A673 (cell line): ENCODE measurements at regions not wholly inside any gene's neighbourhood (a gene's known extent, or its start where the extent isn't known, plus 50 kb on each side); places are given as distances from the start of the nearest gene placed in this dataset.

Source experiments
- BruUV-seq: library from RNA; stranded (reverse); fragments of 400-500 nt; replicated peaks from 2 replicates; lab custom pipeline; 2021; lab: Mats Ljungman, UMichigan
- CTCF ChIA-PET: fragments of 300-600 bp; sonication (Branson Sonifier 250); formaldehyde crosslinking; loops from one replicate; lab custom pipeline; 2022; ENCODE audit warnings: antibody characterized with exemption; lab: Charles Lee
- POLR2A ChIA-PET: fragments of 300-600 bp; sonication (Branson Sonifier 250); formaldehyde crosslinking; loops from one replicate; lab custom pipeline; 2022; ENCODE audit warnings: antibody characterized with exemption; ENCODE audit not compliant: low non-redundant PET; lab: Charles Lee
- DNase-seq: peaks from one replicate; pipeline ENCODE4 v3.0.0-alpha.2; 2015; ENCODE audit warnings: low spot score
- H3K27ac ChIP-seq: fragments of 200-600 bp; sonication (generic); 2 replicates; pipeline ENCODE4 v1.5.1; 2016; ENCODE audit warnings: mixed run types, low read depth, mild to moderate bottlenecking, mixed read lengths, antibody characterized with exemption, low read length; ENCODE audit not compliant: poor library complexity, severe bottlenecking
- H3K27me3 ChIP-seq: fragments of 200-600 bp; sonication (generic); replicated peaks from 2 replicates; pipeline ENCODE4 v1.6.1; 2017; ENCODE audit warnings: mixed run types, low read depth, mild to moderate bottlenecking, mixed read lengths, antibody characterized with exemption, low read length; ENCODE audit not compliant: insufficient read depth, poor library complexity
- H3K36me3 ChIP-seq: fragments of 200-600 bp; sonication (generic); 2 replicates; pipeline ENCODE4 v1.6.1; 2016; ENCODE audit warnings: mixed run types, mild to moderate bottlenecking, mixed read lengths, antibody characterized with exemption, low read length; ENCODE audit not compliant: insufficient read depth, poor library complexity, severe bottlenecking
- H3K4me1 ChIP-seq: fragments of 200-600 bp; sonication (generic); 2 replicates; pipeline ENCODE4 v1.6.1; 2017; ENCODE audit warnings: mixed run types, mild to moderate bottlenecking, mixed read lengths, antibody characterized with exemption, low read length; ENCODE audit not compliant: insufficient read depth, poor library complexity, severe bottlenecking
- H3K4me3 ChIP-seq: fragments of 200-600 bp; sonication (generic); 2 replicates; pipeline ENCODE4 v1.5.1; 2016; ENCODE audit warnings: low read depth, mixed run types, mild to moderate bottlenecking, mixed read lengths, low read length; ENCODE audit not compliant: poor library complexity, severe bottlenecking
- H3K9me3 ChIP-seq: fragments of 200-600 bp; sonication (generic); 2 replicates; pipeline ENCODE4 v1.6.1; 2016; ENCODE audit warnings: mixed run types, low read depth, mild to moderate bottlenecking, mixed read lengths, antibody characterized with exemption, low read length; ENCODE audit not compliant: poor library complexity, severe bottlenecking
- EZH2 ChIP-seq: fragments of 200-600 bp; sonication (generic); IDR thresholded peaks from 2 replicates; pipeline ENCODE4 v1.6.1; 2017; ENCODE audit warnings: borderline replicate concordance, low read depth, mild to moderate bottlenecking, mixed read lengths, antibody characterized with exemption, low read length; ENCODE audit not compliant: poor library complexity, severe bottlenecking
- intact Hi-C: fragments of 100-400 bp; cut with micrococcal nuclease; formaldehyde crosslinking; loops from one replicate; pipeline ENCODE4 v1.10.0; 2022; ENCODE audit not compliant: unreplicated experiment
- TF ChIP-seq, protein P1 (sequence below): fragments of 300-800, 200-600 bp; sonication (generic); conservative IDR thresholded peaks from 2 replicates; pipeline ENCODE4 v1.5.1; 2017; ENCODE audit warnings: low read depth, mild to moderate bottlenecking, antibody characterized with exemption, low read length, moderate library complexity, mixed read lengths

DNA sequence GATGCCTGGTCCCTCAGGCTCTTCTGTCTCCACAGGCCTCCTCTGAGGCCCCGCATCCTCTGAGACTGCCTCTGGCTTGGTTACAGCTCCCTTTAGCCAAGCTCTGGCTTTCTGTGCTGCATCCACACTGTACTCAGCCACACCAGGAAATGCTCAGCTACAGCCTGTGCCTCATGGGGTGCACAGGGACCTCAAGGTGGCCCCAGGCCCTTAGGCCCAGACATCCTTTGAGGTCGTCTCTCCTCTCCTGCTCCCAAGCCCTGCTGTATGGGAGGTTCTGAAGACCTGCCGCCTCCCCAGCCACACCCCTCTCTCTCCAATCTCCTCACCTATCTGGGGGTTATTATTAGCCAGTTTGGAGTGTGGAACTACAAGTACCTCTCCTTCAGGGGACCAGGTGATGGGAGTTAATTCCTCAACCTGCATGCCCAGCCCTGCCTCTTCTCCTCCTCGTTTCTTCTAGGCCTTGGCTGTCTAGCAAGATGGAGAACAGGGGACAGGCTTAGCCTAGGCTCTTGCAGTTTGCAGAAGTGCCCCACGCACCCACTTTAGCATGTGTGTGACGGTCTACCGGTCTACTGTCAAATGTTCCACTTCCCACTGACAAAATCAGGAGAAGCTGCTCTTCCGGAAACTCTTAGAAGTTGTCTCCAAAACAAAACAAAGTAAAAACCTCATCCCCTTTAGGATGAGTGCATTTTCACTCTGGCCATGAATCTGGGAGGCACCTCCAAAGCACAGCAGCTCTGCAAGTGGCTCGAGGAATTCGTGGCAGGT, 64.0 kb upstream of the WAC start:
- no TSS peak for BruUV-seq
- DNase-seq: no peak
- peaks cover 16% of the 10 kb centered on the region for H3K4me1 ChIP-seq
- no peak for TF ChIP-seq EZH2
- TF ChIP-seq, protein P1, sequence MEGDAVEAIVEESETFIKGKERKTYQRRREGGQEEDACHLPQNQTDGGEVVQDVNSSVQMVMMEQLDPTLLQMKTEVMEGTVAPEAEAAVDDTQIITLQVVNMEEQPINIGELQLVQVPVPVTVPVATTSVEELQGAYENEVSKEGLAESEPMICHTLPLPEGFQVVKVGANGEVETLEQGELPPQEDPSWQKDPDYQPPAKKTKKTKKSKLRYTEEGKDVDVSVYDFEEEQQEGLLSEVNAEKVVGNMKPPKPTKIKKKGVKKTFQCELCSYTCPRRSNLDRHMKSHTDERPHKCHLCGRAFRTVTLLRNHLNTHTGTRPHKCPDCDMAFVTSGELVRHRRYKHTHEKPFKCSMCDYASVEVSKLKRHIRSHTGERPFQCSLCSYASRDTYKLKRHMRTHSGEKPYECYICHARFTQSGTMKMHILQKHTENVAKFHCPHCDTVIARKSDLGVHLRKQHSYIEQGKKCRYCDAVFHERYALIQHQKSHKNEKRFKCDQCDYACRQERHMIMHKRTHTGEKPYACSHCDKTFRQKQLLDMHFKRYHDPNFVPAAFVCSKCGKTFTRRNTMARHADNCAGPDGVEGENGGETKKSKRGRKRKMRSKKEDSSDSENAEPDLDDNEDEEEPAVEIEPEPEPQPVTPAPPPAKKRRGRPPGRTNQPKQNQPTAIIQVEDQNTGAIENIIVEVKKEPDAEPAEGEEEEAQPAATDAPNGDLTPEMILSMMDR: no peak
- H3K9me3 ChIP-seq: no peaks in the 10 kb centered on the region
- H3K4me3 ChIP-seq: no peak overlapping the region
- CTCF ChIA-PET: no interaction called here
- no peaks in the 10 kb centered on the region for H3K36me3 ChIP-seq
- H3K27ac ChIP-seq: no peak overlapping the region
- intact Hi-C loops: no loop called here
- POLR2A ChIA-PET: interaction anchor here (0.6 kb wide), 1 partner anchor 37 kb away, joined by 4 read pairs; no protein-coding TSS in a partner anchor
- no peaks in the 10 kb centered on the region for H3K27me3 ChIP-seq

DNA sequence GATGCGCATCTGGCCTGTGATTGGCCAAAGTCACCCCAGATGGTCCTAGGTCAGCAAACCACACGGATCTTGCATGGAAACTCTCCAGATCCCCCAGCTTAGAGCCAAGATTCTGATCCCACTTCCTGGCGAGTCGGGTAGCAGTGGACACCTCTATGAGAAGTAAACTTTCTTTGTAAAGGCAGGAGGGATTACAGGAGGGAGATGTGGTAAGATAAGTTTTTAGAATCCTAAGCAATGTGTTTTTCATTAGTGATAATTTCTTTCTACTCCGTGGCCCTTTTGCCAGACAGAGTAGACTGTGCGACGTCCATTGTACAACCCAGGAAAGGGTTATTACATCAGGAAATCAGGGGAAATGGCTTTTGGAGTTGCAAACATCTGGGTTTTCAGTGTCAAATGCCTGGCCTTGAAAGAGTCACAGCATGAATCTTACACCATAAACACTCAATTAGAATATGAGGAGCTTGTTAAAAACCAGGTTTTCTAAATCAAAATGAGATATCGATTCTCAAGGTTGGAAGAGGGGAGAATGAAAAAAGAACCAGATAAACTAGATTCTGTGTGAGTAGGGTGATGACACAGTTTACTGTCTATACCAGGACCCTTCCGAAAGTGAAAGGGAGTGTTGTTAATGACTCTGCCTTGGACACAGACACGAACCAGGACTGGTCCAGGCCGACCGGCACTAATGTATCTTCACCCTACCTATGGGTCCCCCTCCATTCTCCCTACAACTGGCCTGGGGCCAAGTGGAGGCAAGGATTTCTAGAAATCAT, 61.9 kb upstream of the WAC start:
- Histone ChIP-seq H3K27ac (peak overlapping the region; percentile 49), H3K27me3 (no peaks in the 10 kb centered on the region), H3K4me1 (peaks cover 16% of the 10 kb centered on the region), H3K9me3 (no peaks in the 10 kb centered on the region), H3K36me3 (no peaks in the 10 kb centered on the region), H3K4me3 (peak overlapping the region; percentile 1)
- intact Hi-C loops: no loop called here
- TF ChIP-seq, protein P1: no peak
- TF ChIP-seq EZH2: no peak
- ChIA-PET CTCF (no interaction called here), POLR2A (interaction anchor here (0.6 kb wide), 1 partner anchor 46 kb away, joined by 7 read pairs; no protein-coding TSS in a partner anchor)
- DNase-seq: peak; percentile 87
- no TSS peak for BruUV-seq

DNA sequence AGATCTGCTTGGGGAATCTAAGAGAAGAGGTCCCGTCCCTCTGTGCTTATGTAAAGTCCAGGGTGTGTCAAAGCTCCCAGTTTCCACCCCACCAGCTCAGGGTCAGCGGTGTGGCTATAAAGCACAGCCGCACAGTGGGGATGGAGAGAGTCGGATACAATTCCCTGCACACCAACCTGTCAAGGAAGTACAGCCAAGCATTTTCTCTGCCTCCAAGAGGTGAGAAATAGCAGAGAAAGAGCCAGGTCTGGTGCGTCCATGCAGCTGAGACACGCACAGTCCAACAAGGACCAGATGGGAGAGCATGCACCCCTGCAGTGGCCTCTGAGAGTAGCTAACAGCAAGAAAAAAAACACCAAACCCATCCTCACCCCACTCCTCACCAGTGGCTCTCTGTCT, 61.3 kb upstream of the WAC start:
- TF ChIP-seq EZH2: no peak
- TF ChIP-seq, protein P1: no peak
- POLR2A ChIA-PET: no interaction called here
- DNase-seq: no peak
- H3K27ac ChIP-seq: peak overlapping the region; percentile 49
- H3K27me3 ChIP-seq: no peaks in the 10 kb centered on the region
- H3K36me3 ChIP-seq: no peaks in the 10 kb centered on the region
- CTCF ChIA-PET: no interaction called here
- H3K4me1 ChIP-seq: peaks cover 16% of the 10 kb centered on the region
- intact Hi-C loops: no loop called here
- no peaks in the 10 kb centered on the region for H3K9me3 ChIP-seq
- BruUV-seq: no TSS peak
- no peak overlapping the region for H3K4me3 ChIP-seq
